GM12874 (cell line): ENCODE measurements at regions not wholly inside any gene's neighbourhood (a gene's known extent, or its start where the extent isn't known, plus 50 kb on each side); places are given as distances from the start of the nearest gene placed in this dataset.

ENCODE experiments used
- CTCF ChIP-seq: IDR thresholded peaks from 2 replicates; pipeline ENCODE4 v1.5.1; 2011; ENCODE audit warnings: low read depth, mild to moderate bottlenecking, control low read depth, low read length, moderate library complexity; ENCODE audit not compliant: insufficient read depth

- no peak for TF ChIP-seq CTCF
Observed at GRCh38 chr2:75251896-75252295, 52.6 kb upstream of the TACR1 start.
